ENCODE measurements at regions not wholly inside any gene's neighbourhood (a gene's known extent, or its start where the extent isn't known, plus 50 kb on each side); places are given as distances from the start of the nearest gene placed in this dataset.

GRCh38 chr17:72578817-72579470 is 458.1 kb downstream of the SOX9 start:
- Histone ChIP-seq H3F3A (ENCODE audit: low read depth) (no peaks in the 10 kb centered on the region), H3K9me3 (ENCODE audit: insufficient read depth, low read depth, low read length) (no peaks in the 10 kb centered on the region), H3K27me3 (ENCODE audit: insufficient read depth, low read length, poor library complexity, severe bottlenecking) (no peaks in the 10 kb centered on the region), H3K36me3 (ENCODE audit: insufficient read depth, low read length) (no peaks in the 10 kb centered on the region), H3K9me2 (replicated peaks; ENCODE audit: low read depth, low read length) (no peaks in the 10 kb centered on the region), H3K4me3 (ENCODE audit: low read length, poor library complexity, severe bottlenecking) (no peak overlapping the region), H2AFZ (ENCODE audit: low read length) (no peak overlapping the region), H3K79me2 (ENCODE audit: insufficient read depth, low read length) (no peaks in the 10 kb centered on the region), H3K4me1 (ENCODE audit: insufficient read depth, low read length, poor library complexity, severe bottlenecking) (no peaks in the 10 kb centered on the region), H3K4me2 (ENCODE audit: low read depth, low read length, poor library complexity, severe bottlenecking) (no peak overlapping the region), H4K20me1 (ENCODE audit: insufficient read depth, low read length, poor library complexity, severe bottlenecking) (no peaks in the 10 kb centered on the region), H3K9ac (ENCODE audit: low read depth, low read length, poor library complexity, severe bottlenecking) (no peak overlapping the region)
- no peak for TF ChIP-seq CTCF (conservative IDR thresholded peaks at IDR 0.05; ENCODE audit: low read length)

- no peak overlapping the region for H3K4me3 ChIP-seq (ENCODE audit: low read length, poor library complexity, severe bottlenecking)
- no peaks in the 10 kb centered on the region for H3K27me3 ChIP-seq (ENCODE audit: insufficient read depth, low read length, poor library complexity, severe bottlenecking)
- no peak overlapping the region for H3K9ac ChIP-seq (ENCODE audit: low read depth, low read length, poor library complexity, severe bottlenecking)
- H3K79me2 ChIP-seq (ENCODE audit: insufficient read depth, low read length): no peaks in the 10 kb centered on the region
- no peak for TF ChIP-seq CTCF (conservative IDR thresholded peaks at IDR 0.05; ENCODE audit: low read length)
- TF ChIP-seq EZH2phosphoT487 (IDR thresholded peaks at IDR 0.05; ENCODE audit: borderline replicate concordance): no peak
- no peaks in the 10 kb centered on the region for H3K4me1 ChIP-seq (ENCODE audit: insufficient read depth, low read length, poor library complexity, severe bottlenecking)
- H3K9me3 ChIP-seq (ENCODE audit: insufficient read depth, low read depth, low read length): no peaks in the 10 kb centered on the region
- no peaks in the 10 kb centered on the region for H3K9me2 ChIP-seq (replicated peaks; ENCODE audit: low read depth, low read length)
- H3K4me2 ChIP-seq (ENCODE audit: low read depth, low read length, poor library complexity, severe bottlenecking): no peak overlapping the region
- no peaks in the 10 kb centered on the region for H3F3A ChIP-seq (ENCODE audit: low read depth)
- H2AFZ ChIP-seq (ENCODE audit: low read length): no peak overlapping the region
- no peaks in the 10 kb centered on the region for H3K36me3 ChIP-seq (ENCODE audit: insufficient read depth, low read length)
- H4K20me1 ChIP-seq (ENCODE audit: insufficient read depth, low read length, poor library complexity, severe bottlenecking): no peaks in the 10 kb centered on the region
These were observed 459.1 kb downstream of the SOX9 start for GRCh38 chr17:72579990-72580320.

GRCh38 chr17:72580321-72581127 is 459.7 kb downstream of the SOX9 start:
- no peaks in the 10 kb centered on the region for H3F3A ChIP-seq (ENCODE audit: low read depth)
- H4K20me1 ChIP-seq (ENCODE audit: insufficient read depth, low read length, poor library complexity, severe bottlenecking): no peaks in the 10 kb centered on the region
- H3K36me3 ChIP-seq (ENCODE audit: insufficient read depth, low read length): no peaks in the 10 kb centered on the region
- H3K4me3 ChIP-seq (ENCODE audit: low read length, poor library complexity, severe bottlenecking): no peak overlapping the region
- H3K9me2 ChIP-seq (replicated peaks; ENCODE audit: low read depth, low read length): no peaks in the 10 kb centered on the region
- H3K9me3 ChIP-seq (ENCODE audit: insufficient read depth, low read depth, low read length): no peaks in the 10 kb centered on the region
- no peak overlapping the region for H3K9ac ChIP-seq (ENCODE audit: low read depth, low read length, poor library complexity, severe bottlenecking)
- H2AFZ ChIP-seq (ENCODE audit: low read length): no peak overlapping the region
- H3K4me1 ChIP-seq (ENCODE audit: insufficient read depth, low read length, poor library complexity, severe bottlenecking): no peaks in the 10 kb centered on the region
- H3K27me3 ChIP-seq (ENCODE audit: insufficient read depth, low read length, poor library complexity, severe bottlenecking): no peaks in the 10 kb centered on the region
- no peak for TF ChIP-seq EZH2phosphoT487 (IDR thresholded peaks at IDR 0.05; ENCODE audit: borderline replicate concordance)
- no peak for TF ChIP-seq CTCF (conservative IDR thresholded peaks at IDR 0.05; ENCODE audit: low read length)
- no peaks in the 10 kb centered on the region for H3K79me2 ChIP-seq (ENCODE audit: insufficient read depth, low read length)
- no peak overlapping the region for H3K4me2 ChIP-seq (ENCODE audit: low read depth, low read length, poor library complexity, severe bottlenecking)

Measured in Loucy (cell line).